Naive thymus-derived CD4-positive, alpha-beta T cell (primary cell): ENCODE measurements at regions not wholly inside any gene's neighbourhood (a gene's known extent, or its start where the extent isn't known, plus 50 kb on each side); places are given as distances from the start of the nearest gene placed in this dataset.

ENCODE experiments used
- ATAC-seq: fragments of 150-1000 bp; cut with Tn5 transposase; 2 replicates; pipeline ENCODE4 v1.10.0; 2021; ENCODE audit warnings: mild to moderate bottlenecking, moderate library complexity
- CTCF ChIA-PET: fragments of 350-600 bp; sonication (Branson Sonifier 250); formaldehyde crosslinking; loops from one replicate; lab custom pipeline; 2021; ENCODE audit warnings: antibody characterized with exemption; lab: Charles Lee
- POLR2A ChIA-PET: fragments of 350-600 bp; sonication (Branson Sonifier 250); formaldehyde crosslinking; loops from one replicate; lab custom pipeline; 2021; ENCODE audit warnings: antibody characterized with exemption, inconsistent platforms; lab: Charles Lee
- DNase-seq, 9 donors: peaks; one replicate each; pipeline versions ENCODE4 v3.0.0 to v3.0.0-alpha.2; 2020 to 2022; ENCODE audit warnings: mixed read lengths in 1 of 9
- H3K27ac ChIP-seq: one replicate; pipeline ENCODE4 v1.7.0; 2013; ENCODE audit warnings: mild to moderate bottlenecking, low read depth, low read length, moderate library complexity
- H3K27me3 ChIP-seq, 2 donors: one replicate each; pipeline ENCODE4 v1.7.0; 2013; ENCODE audit warnings: low read length in 2 of 2, mild to moderate bottlenecking in 2 of 2, moderate library complexity in 2 of 2; ENCODE audit not compliant: control insufficient read depth in 2 of 2, insufficient read depth in 2 of 2
- H3K36me3 ChIP-seq, 3 experiments: 1 replicate in 2 of 3; 2 replicates in 1 of 3; pipeline ENCODE4 v1.7.0; 2013; ENCODE audit warnings: low read length in 3 of 3, mild to moderate bottlenecking in 3 of 3, moderate library complexity in 1 of 3; ENCODE audit not compliant: insufficient read depth in 3 of 3, control insufficient read depth in 2 of 3
- H3K4me1 ChIP-seq, 2 donors: one replicate each; pipeline ENCODE4 v1.7.0; 2013; ENCODE audit warnings: low read length in 2 of 2, mild to moderate bottlenecking in 2 of 2, moderate library complexity in 1 of 2; ENCODE audit not compliant: control insufficient read depth in 2 of 2, insufficient read depth in 2 of 2
- H3K4me3 ChIP-seq: 2 replicates; pipeline ENCODE4 v1.7.0; 2013; ENCODE audit warnings: mild to moderate bottlenecking, low read length
- H3K9me3 ChIP-seq, 3 experiments: 1 replicate in 2 of 3; 2 replicates in 1 of 3; pipeline ENCODE4 v1.7.0; 2013; ENCODE audit warnings: low read length in 3 of 3; ENCODE audit not compliant: control insufficient read depth in 2 of 3
- H3K27ac Mint-ChIP-seq, 9 donors: one replicate each; pipeline ENCODE4 v1.8.0; 2020 to 2022; ENCODE audit warnings: mixed read lengths in 9 of 9, mild to moderate bottlenecking in 8 of 9, moderate library complexity in 5 of 9, inconsistent platforms in 2 of 9
- H3K27me3 Mint-ChIP-seq, 5 donors: one replicate each; pipeline ENCODE4 v1.8.0; 2021 to 2022; ENCODE audit warnings: mixed read lengths in 5 of 5, mild to moderate bottlenecking in 1 of 5
- H3K36me3 Mint-ChIP-seq, 5 donors: one replicate each; pipeline ENCODE4 v1.8.0; 2020 to 2022; ENCODE audit warnings: mixed read lengths in 5 of 5, mild to moderate bottlenecking in 3 of 5, inconsistent platforms in 1 of 5
- H3K4me1 Mint-ChIP-seq, 7 donors: one replicate each; pipeline ENCODE4 v1.8.0; 2020 to 2022; ENCODE audit warnings: mixed read lengths in 7 of 7, mild to moderate bottlenecking in 3 of 7, inconsistent platforms in 1 of 7
- H3K4me3 Mint-ChIP-seq, 10 donors: one replicate each; pipeline ENCODE4 v1.8.0; 2020 to 2022; ENCODE audit warnings: mild to moderate bottlenecking in 10 of 10, mixed read lengths in 10 of 10, moderate library complexity in 6 of 10, inconsistent platforms in 2 of 10
- H3K9me3 Mint-ChIP-seq, 11 donors: one replicate each; pipeline ENCODE4 v1.8.0; 2020 to 2022; ENCODE audit warnings: mixed read lengths in 11 of 11, mild to moderate bottlenecking in 4 of 11, inconsistent platforms in 1 of 11, moderate library complexity in 1 of 11
- intact Hi-C, 2 donors: fragments of 100-400 bp; cut with micrococcal nuclease; formaldehyde crosslinking; loops; one replicate each; pipeline ENCODE4 v1.15.1; 2023

DNA sequence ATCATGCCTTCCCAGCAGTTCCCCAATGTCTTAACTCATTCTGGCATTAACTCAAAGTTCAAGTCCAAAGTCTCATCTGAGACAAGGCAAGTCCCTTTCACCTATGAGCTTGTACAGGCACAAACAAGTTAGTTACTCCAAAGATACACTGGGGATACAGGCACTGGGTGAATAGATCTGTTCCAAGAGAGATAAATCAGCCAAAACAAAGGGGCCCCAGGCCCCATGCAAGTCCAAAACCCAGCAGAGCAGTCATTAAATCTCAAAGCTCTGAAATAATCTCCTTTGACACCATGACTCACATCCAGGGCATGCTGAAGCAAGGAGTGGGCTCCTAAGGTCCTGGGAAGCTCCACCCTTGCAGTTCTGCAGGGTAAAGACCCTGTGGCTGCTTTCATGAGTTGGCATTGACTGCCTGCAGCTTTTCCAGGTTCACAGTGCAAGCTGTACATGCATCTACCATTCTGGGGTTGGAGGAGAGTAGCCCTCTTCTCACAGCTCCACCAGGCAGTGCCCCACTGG, 332.2 kb upstream of the KIF2B start:
- Histone ChIP-seq H3K36me3 (no peaks in the 10 kb centered on the region), H3K9me3 (no peaks in the 10 kb centered on the region), H3K4me1 (no peaks in the 10 kb centered on the region), H3K4me3 (no peak overlapping the region), H3K27me3 (no peaks in the 10 kb centered on the region), H3K27ac (no peak overlapping the region)
- Mint-ChIP-seq H3K4me1 (no peaks in the 10 kb centered on the region), H3K27me3 (no peaks in the 10 kb centered on the region), H3K27ac (no peak overlapping the region), H3K9me3 (peaks cover 0 to 13% (median 3%) of the 10 kb centered on the region in 11 donors), H3K4me3 (no peak overlapping the region), H3K36me3 (no peaks in the 10 kb centered on the region)
- intact Hi-C loops: no loop called here
- no peak for DNase-seq
- POLR2A ChIA-PET: no interaction called here
- no peak for ATAC-seq
- CTCF ChIA-PET: no interaction called here

DNA sequence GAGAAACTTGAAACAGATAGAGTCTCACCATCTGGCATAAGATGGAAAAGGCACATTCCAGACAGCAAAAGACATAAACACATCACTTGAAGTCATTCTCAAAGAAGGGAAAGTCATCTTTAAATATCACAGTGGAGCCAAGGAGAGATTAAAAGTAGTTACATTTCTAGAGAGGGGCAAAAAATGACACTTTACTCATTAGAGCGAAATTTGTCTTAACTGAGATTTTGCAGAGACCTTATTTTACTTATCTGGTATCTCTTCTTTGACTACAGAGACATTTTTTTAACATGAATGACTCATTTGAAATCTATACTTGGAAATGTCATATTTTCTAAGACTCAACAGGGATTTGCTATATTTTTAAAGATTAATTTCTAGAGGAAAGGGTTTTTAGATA, 339.0 kb upstream of the KIF2B start:
- H3K4me3 Mint-ChIP-seq: no peak overlapping the region

GRCh38 chr17:53475002-53475401, 347.7 kb upstream of the KIF2B start:
- CTCF ChIA-PET: no interaction called here
- Mint-ChIP-seq H3K36me3 (no peaks in the 10 kb centered on the region), H3K27me3 (no peaks in the 10 kb centered on the region), H3K4me1 (no peaks in the 10 kb centered on the region), H3K4me3 (no peak overlapping the region), H3K9me3 (peaks cover 3 to 14% (median 6%) of the 10 kb centered on the region in 11 donors), H3K27ac (no peak overlapping the region)
- POLR2A ChIA-PET: no interaction called here
- Histone ChIP-seq H3K36me3 (no peaks in the 10 kb centered on the region), H3K27me3 (no peaks in the 10 kb centered on the region), H3K9me3 (no peaks in the 10 kb centered on the region), H3K4me3 (no peak overlapping the region), H3K4me1 (no peaks in the 10 kb centered on the region), H3K27ac (no peak overlapping the region)
- no peak for DNase-seq
- intact Hi-C loops: no loop called here
- ATAC-seq: no peak

More for the DNA sequence above, 339.0 kb upstream of the KIF2B start:
- intact Hi-C loops: no loop called here
- H3K9me3 Mint-ChIP-seq: peaks cover 0 to 26% (median 10%) of the 10 kb centered on the region in 11 donors
- Histone ChIP-seq H3K4me1 (no peaks in the 10 kb centered on the region), H3K27me3 (no peaks in the 10 kb centered on the region), H3K27ac (no peak overlapping the region), H3K9me3 (no peaks in the 10 kb centered on the region), H3K36me3 (no peaks in the 10 kb centered on the region), H3K4me3 (no peak overlapping the region)
- H3K4me1 Mint-ChIP-seq: no peaks in the 10 kb centered on the region
- H3K36me3 Mint-ChIP-seq: no peaks in the 10 kb centered on the region
- CTCF ChIA-PET: no interaction called here
- no peaks in the 10 kb centered on the region for H3K27me3 Mint-ChIP-seq
- POLR2A ChIA-PET: no interaction called here
- no peak overlapping the region for H3K27ac Mint-ChIP-seq
- DNase-seq (no peak), ATAC-seq (no peak)

- Histone ChIP-seq H3K27ac (no peak overlapping the region), H3K36me3 (no peaks in the 10 kb centered on the region), H3K27me3 (no peaks in the 10 kb centered on the region), H3K9me3 (no peaks in the 10 kb centered on the region), H3K4me3 (no peak overlapping the region), H3K4me1 (no peaks in the 10 kb centered on the region)
- H3K36me3 Mint-ChIP-seq: no peaks in the 10 kb centered on the region
- no peak for DNase-seq
- H3K9me3 Mint-ChIP-seq: peaks cover 0 to 11% (median 5%) of the 10 kb centered on the region in 11 donors
- ChIA-PET POLR2A (no interaction called here), CTCF (no interaction called here)
- H3K27me3 Mint-ChIP-seq: no peaks in the 10 kb centered on the region
- no peak for ATAC-seq
- no peak overlapping the region for H3K4me3 Mint-ChIP-seq
- no peaks in the 10 kb centered on the region for H3K4me1 Mint-ChIP-seq
- intact Hi-C loops: no loop called here
- H3K27ac Mint-ChIP-seq: no peak overlapping the region
Observed at GRCh38 chr17:53472586-53472985, 350.1 kb upstream of the KIF2B start.

DNA sequence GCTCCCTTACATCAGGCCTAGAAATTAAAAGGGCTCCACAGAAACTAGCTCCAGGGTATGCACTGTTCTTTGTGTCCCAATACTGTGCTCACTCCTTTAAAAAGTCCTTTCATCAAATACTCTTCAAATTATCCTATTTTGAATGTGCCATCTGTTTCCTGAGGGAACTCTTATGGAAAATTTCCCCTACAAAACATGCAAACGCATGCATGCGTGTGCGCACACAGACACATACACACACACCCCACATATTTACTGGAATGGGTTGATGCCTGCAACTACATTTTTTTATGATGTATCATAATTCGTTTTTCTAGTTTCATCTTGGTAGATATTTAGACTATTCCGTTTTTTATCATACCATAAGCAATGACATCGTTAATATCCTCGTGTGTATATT, 351.2 kb upstream of the KIF2B start:
- ChIA-PET CTCF (no interaction called here), POLR2A (no interaction called here)
- Histone ChIP-seq H3K4me3 (no peak overlapping the region), H3K9me3 (no peaks in the 10 kb centered on the region), H3K4me1 (no peaks in the 10 kb centered on the region), H3K36me3 (no peaks in the 10 kb centered on the region), H3K27ac (no peak overlapping the region), H3K27me3 (no peaks in the 10 kb centered on the region)
- DNase-seq: no peak
- no peaks in the 10 kb centered on the region for H3K36me3 Mint-ChIP-seq
- peaks cover 0 to 11% (median 4%) of the 10 kb centered on the region in 11 donors for H3K9me3 Mint-ChIP-seq
- intact Hi-C loops: no loop called here
- H3K4me3 Mint-ChIP-seq: no peak overlapping the region
- no peaks in the 10 kb centered on the region for H3K27me3 Mint-ChIP-seq
- no peak for ATAC-seq
- no peaks in the 10 kb centered on the region for H3K4me1 Mint-ChIP-seq
- no peak overlapping the region for H3K27ac Mint-ChIP-seq

- Histone ChIP-seq H3K9me3 (no peaks in the 10 kb centered on the region), H3K4me3 (no peak overlapping the region), H3K36me3 (no peaks in the 10 kb centered on the region), H3K4me1 (no peaks in the 10 kb centered on the region), H3K27ac (no peak overlapping the region), H3K27me3 (no peaks in the 10 kb centered on the region)
- POLR2A ChIA-PET: no interaction called here
- H3K27me3 Mint-ChIP-seq: no peaks in the 10 kb centered on the region
- CTCF ChIA-PET: no interaction called here
- H3K36me3 Mint-ChIP-seq: no peaks in the 10 kb centered on the region
- no peaks in the 10 kb centered on the region for H3K4me1 Mint-ChIP-seq
- DNase-seq (no peak), ATAC-seq (no peak)
- intact Hi-C loops: no loop called here
- peaks cover 0 to 12% (median 4%) of the 10 kb centered on the region in 11 donors for H3K9me3 Mint-ChIP-seq
- no peak overlapping the region for H3K27ac Mint-ChIP-seq
- H3K4me3 Mint-ChIP-seq: no peak overlapping the region
Observed at GRCh38 chr17:53470626-53471025, 352.1 kb upstream of the KIF2B start.

GRCh38 chr17:53466733-53467132, 356.0 kb upstream of the KIF2B start:
- Histone ChIP-seq H3K4me1 (no peaks in the 10 kb centered on the region), H3K27me3 (no peaks in the 10 kb centered on the region), H3K27ac (no peak overlapping the region), H3K36me3 (no peaks in the 10 kb centered on the region), H3K9me3 (no peaks in the 10 kb centered on the region), H3K4me3 (no peak overlapping the region)
- intact Hi-C loops: no loop called here
- H3K36me3 Mint-ChIP-seq: no peaks in the 10 kb centered on the region
- ATAC-seq (no peak), DNase-seq (no peak)
- no peaks in the 10 kb centered on the region for H3K27me3 Mint-ChIP-seq
- POLR2A ChIA-PET: no interaction called here
- CTCF ChIA-PET: no interaction called here
- H3K4me3 Mint-ChIP-seq: no peak overlapping the region
- H3K4me1 Mint-ChIP-seq: no peaks in the 10 kb centered on the region
- peaks cover 0 to 13% (median 5%) of the 10 kb centered on the region in 11 donors for H3K9me3 Mint-ChIP-seq
- H3K27ac Mint-ChIP-seq: no peak overlapping the region
